ENCODE measurements at regions not wholly inside any gene's neighbourhood (a gene's known extent, or its start where the extent isn't known, plus 50 kb on each side); places are given as distances from the start of the nearest gene placed in this dataset.

GRCh38 chr1:222167896-222168295 lies 380.0 kb downstream of the HHIPL2 start:
- H3K4me3 ChIP-seq (ENCODE audit: control insufficient read depth, low read depth, low read length), result no peak overlapping the region
- DNase-seq (ENCODE audit: low read depth), result peak; percentile 29
- no peak for TF ChIP-seq CTCF (conservative IDR thresholded peaks at IDR 0.05; ENCODE audit: control insufficient read depth, insufficient read depth, low read depth, low read length)

GRCh38 chr1:222167111-222167510 lies 380.8 kb downstream of the HHIPL2 start:
- TF ChIP-seq CTCF (conservative IDR thresholded peaks at IDR 0.05; ENCODE audit: control insufficient read depth, insufficient read depth, low read depth, low read length), result peak; percentile 73
- H3K4me3 ChIP-seq (ENCODE audit: control insufficient read depth, low read depth, low read length), result no peak overlapping the region
- DNase-seq (ENCODE audit: low read depth), result peak; percentile 97

GRCh38 chr1:222165629-222166028 lies 382.3 kb downstream of the HHIPL2 start:
- peak; percentile 34 for DNase-seq (ENCODE audit: low read depth)
- TF ChIP-seq CTCF (conservative IDR thresholded peaks at IDR 0.05; ENCODE audit: control insufficient read depth, insufficient read depth, low read depth, low read length), result no peak
- no peak overlapping the region for H3K4me3 ChIP-seq (ENCODE audit: control insufficient read depth, low read depth, low read length)

GRCh38 chr1:222163895-222164294 lies 384.0 kb downstream of the HHIPL2 start:
- TF ChIP-seq CTCF (conservative IDR thresholded peaks at IDR 0.05; ENCODE audit: control insufficient read depth, insufficient read depth, low read depth, low read length), result no peak

GRCh38 chr1:222161676-222162075 lies 386.2 kb downstream of the HHIPL2 start:
- DNase-seq (ENCODE audit: low read depth), result peak; percentile 34
- TF ChIP-seq CTCF (conservative IDR thresholded peaks at IDR 0.05; ENCODE audit: control insufficient read depth, insufficient read depth, low read depth, low read length), result no peak
- no peak overlapping the region for H3K4me3 ChIP-seq (ENCODE audit: control insufficient read depth, low read depth, low read length)

More at GRCh38 chr1:222163895-222164294, 384.0 kb downstream of the HHIPL2 start:
- H3K4me3 ChIP-seq (ENCODE audit: control insufficient read depth, low read depth, low read length), result no peak overlapping the region
- DNase-seq (ENCODE audit: low read depth), result no peak

GRCh38 chr1:222157612-222158011 lies 390.3 kb downstream of the HHIPL2 start:
- DNase-seq (ENCODE audit: low read depth), result no peak
- no peak overlapping the region for H3K4me3 ChIP-seq (ENCODE audit: control insufficient read depth, low read depth, low read length)
- TF ChIP-seq CTCF (conservative IDR thresholded peaks at IDR 0.05; ENCODE audit: control insufficient read depth, insufficient read depth, low read depth, low read length), result no peak

- H3K4me3 ChIP-seq (ENCODE audit: control insufficient read depth, low read depth, low read length), result no peak overlapping the region
- no peak for TF ChIP-seq CTCF (conservative IDR thresholded peaks at IDR 0.05; ENCODE audit: control insufficient read depth, insufficient read depth, low read depth, low read length)
- no peak for DNase-seq (ENCODE audit: low read depth)
These were observed 398.3 kb upstream of the DUSP10 start for GRCh38 chr1:222140206-222140605.

All from fibroblast of mammary gland (primary cell).